ENCODE measurements at regions not wholly inside any gene's neighbourhood (a gene's known extent, or its start where the extent isn't known, plus 50 kb on each side); places are given as distances from the start of the nearest gene placed in this dataset.

DNA sequence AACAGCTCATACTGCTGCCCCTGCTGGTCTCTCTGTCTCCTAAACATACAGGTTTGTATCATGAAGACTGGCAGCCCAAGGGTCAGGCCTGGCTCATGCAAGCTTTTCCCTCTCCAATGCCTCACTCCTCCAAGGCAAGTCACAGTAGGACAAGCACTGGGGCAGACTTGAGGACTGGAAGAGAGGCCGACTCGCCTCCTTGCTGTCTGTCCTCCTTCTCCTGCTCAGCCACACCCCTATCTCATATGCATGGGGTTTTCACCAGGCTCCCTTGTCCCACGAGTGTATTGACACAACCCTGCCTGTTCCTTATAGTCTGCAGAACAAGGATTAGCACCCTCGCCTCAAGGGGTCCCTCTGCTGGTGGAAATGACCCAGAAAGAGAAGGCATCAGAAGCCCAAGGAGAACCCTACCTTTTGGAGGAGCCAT, 223.7 kb downstream of the SOX11 start:
- no peak for DNase-seq (ENCODE audit: low spot score)

DNA sequence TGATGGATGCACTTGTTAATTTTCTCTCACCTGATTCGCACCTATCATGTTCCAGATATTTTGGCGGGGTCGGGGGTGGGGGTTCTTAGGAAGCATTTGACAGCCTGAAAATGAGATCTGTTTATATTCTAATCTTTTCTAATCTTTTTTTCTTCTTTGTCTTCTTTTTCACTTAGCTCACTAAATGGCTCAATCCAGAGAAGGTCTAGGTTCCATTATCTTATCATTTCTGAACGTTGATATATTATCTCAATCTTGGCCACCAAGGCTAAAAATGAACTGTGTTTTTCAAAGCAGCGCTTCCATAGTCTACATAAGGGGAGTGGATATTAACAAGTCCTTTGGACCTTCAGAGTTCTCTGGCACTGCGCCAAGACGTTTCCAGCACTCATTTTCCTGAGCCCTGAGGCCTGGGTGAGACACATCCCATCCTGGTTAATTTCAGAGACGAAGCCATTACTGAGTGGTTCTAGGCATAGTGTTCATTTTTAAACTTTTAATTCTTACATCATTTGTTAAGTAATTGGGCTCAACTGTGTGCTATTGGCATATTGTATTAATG, 229.0 kb downstream of the SOX11 start:
- H3K27ac ChIP-seq: no peak overlapping the region
- no peak for DNase-seq (ENCODE audit: low spot score)

More for the DNA sequence above, 223.7 kb downstream of the SOX11 start:
- peaks cover 0 to 10% of the 10 kb centered on the region in 2 donors for H3K4me1 ChIP-seq
- H3K27me3 ChIP-seq: no peaks in the 10 kb centered on the region
- no peaks in the 10 kb centered on the region for H3K36me3 ChIP-seq
- no peak overlapping the region for H3K4me3 ChIP-seq
- H3K9me3 ChIP-seq: no peaks in the 10 kb centered on the region
- H3K27ac ChIP-seq: peak overlapping the region; percentile 69 to 84
- TF ChIP-seq, protein P1, sequence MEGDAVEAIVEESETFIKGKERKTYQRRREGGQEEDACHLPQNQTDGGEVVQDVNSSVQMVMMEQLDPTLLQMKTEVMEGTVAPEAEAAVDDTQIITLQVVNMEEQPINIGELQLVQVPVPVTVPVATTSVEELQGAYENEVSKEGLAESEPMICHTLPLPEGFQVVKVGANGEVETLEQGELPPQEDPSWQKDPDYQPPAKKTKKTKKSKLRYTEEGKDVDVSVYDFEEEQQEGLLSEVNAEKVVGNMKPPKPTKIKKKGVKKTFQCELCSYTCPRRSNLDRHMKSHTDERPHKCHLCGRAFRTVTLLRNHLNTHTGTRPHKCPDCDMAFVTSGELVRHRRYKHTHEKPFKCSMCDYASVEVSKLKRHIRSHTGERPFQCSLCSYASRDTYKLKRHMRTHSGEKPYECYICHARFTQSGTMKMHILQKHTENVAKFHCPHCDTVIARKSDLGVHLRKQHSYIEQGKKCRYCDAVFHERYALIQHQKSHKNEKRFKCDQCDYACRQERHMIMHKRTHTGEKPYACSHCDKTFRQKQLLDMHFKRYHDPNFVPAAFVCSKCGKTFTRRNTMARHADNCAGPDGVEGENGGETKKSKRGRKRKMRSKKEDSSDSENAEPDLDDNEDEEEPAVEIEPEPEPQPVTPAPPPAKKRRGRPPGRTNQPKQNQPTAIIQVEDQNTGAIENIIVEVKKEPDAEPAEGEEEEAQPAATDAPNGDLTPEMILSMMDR (IDR thresholded peaks at IDR 0.05): peak in 1 of 2 donors; percentile 46

DNA sequence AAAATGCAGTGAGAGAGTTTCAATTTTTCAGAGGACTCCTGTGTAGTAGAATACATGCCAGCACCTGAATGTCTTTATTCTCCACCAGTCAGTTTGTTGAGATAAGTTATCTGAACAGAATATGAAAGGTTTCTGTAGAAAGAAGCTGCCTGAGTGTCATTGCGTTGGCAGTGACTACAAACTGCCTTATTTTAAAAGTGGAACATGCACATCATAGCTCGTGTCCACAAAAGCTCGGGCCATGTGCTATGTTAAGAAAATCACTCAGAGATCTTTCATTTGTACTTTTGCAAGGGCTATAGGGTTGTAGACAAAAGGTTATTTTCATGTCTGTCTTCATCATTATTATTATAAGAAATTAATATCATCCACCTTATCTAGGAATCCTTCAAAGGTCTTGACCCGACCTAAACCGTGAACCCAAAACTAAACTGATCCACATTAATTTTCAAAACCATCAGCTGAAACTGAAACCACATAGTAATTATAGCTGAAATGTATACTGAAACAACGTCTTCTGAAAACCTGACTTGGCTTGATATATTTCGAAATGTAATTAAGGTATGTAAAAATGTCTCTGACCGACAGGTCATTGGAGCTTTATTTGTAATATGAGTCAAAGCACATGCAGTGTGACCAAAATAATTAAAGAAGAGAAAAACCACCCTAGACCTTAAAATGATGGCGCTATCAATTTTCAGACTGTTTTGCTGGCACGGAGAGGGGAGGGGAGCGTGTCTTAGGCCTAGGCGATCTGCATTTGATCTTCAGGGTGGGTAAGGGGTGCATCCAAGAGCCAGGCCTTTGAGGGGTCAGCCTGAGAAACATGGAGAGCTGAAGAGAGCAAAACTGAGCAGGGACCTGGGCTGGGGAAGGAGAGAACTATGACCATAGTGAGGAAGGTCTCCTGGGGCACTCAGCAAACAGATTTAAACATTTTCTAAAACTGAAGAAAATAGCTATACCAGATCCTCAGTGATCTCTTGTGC, 232.1 kb downstream of the SOX11 start:
- Histone ChIP-seq H3K27ac (no peak overlapping the region), H3K36me3 (no peaks in the 10 kb centered on the region), H3K4me1 (no peaks in the 10 kb centered on the region), H3K27me3 (no peaks in the 10 kb centered on the region), H3K4me3 (no peak overlapping the region), H3K9me3 (no peaks in the 10 kb centered on the region)
- TF ChIP-seq, protein P1 (IDR thresholded peaks at IDR 0.05): no peak
- no peak for DNase-seq (ENCODE audit: low spot score)

More for the DNA sequence above, 229.0 kb downstream of the SOX11 start:
- H3K9me3 ChIP-seq: no peaks in the 10 kb centered on the region
- H3K36me3 ChIP-seq: no peaks in the 10 kb centered on the region
- no peaks in the 10 kb centered on the region for H3K4me1 ChIP-seq
- no peak overlapping the region for H3K4me3 ChIP-seq
- TF ChIP-seq, protein P1 (IDR thresholded peaks at IDR 0.05): no peak
- H3K27me3 ChIP-seq: no peaks in the 10 kb centered on the region

DNA sequence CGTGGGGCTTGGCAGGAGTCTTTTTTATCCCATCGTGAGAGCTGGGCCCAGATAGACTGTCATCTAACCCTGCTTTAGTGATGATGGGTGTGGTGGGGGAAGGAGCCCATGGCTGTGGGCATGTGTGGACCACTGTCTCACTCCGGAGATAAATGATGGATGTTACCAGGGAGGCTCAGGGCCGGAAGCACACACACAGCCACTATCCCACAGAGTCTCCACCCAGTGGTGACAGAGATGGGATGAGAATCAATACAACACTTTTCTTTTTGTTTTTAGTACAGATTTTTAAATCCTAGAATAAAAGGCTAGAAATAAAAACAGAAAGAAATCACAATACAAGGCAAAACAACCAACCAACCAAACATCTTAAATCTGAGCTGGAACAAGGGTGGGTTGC, 233.4 kb downstream of the SOX11 start:
- DNase-seq (ENCODE audit: low spot score): no peak
- Histone ChIP-seq H3K27me3 (no peaks in the 10 kb centered on the region), H3K4me1 (no peaks in the 10 kb centered on the region), H3K36me3 (no peaks in the 10 kb centered on the region), H3K27ac (no peak overlapping the region), H3K4me3 (no peak overlapping the region), H3K9me3 (no peaks in the 10 kb centered on the region)
- TF ChIP-seq, protein P1 (IDR thresholded peaks at IDR 0.05): no peak

DNA sequence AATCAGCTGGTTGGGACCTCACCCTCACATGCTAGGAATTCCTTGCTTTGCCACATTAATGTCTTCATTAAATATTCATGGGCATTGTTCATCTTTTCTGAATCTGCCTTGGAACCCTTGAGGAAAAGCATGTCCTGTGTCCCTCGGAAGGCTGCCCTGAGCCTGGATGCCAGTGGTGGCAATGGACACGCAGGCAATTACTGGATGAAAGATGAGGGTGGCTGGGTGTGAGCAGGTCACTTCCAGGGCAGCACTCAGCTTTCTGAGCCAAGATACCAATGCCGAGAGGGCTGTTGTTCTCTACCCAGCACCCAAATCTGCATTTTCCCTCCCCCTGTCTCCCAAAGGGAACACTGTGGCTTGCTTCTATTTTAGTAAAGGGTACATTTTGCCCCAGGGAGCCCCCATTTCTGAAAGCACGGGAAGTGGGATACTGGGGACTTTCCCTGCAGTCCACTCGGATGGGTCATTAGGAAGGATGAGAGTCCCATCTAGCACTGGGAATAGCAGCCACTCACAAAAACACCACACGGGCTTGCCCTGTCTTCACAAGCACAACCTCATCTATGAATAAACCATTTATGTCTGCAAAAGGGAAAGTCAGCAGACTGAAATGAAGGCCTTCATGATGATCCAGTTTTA, 234.8 kb downstream of the SOX11 start:
- Histone ChIP-seq H3K27ac (no peak overlapping the region), H3K27me3 (no peaks in the 10 kb centered on the region), H3K9me3 (no peaks in the 10 kb centered on the region), H3K4me3 (no peak overlapping the region), H3K4me1 (no peaks in the 10 kb centered on the region), H3K36me3 (no peaks in the 10 kb centered on the region)
- TF ChIP-seq, protein P1 (IDR thresholded peaks at IDR 0.05): no peak
- DNase-seq (ENCODE audit: low spot score): no peak

Measured in right atrium auricular region (tissue), 2 donors.